ENCODE measurements at regions not wholly inside any gene's neighbourhood (a gene's known extent, or its start where the extent isn't known, plus 50 kb on each side); places are given as distances from the start of the nearest gene placed in this dataset.

GRCh38 chr16:80148826-80149225 lies 392.0 kb upstream of the DYNLRB2 start:
- TF ChIP-seq, protein P1, sequence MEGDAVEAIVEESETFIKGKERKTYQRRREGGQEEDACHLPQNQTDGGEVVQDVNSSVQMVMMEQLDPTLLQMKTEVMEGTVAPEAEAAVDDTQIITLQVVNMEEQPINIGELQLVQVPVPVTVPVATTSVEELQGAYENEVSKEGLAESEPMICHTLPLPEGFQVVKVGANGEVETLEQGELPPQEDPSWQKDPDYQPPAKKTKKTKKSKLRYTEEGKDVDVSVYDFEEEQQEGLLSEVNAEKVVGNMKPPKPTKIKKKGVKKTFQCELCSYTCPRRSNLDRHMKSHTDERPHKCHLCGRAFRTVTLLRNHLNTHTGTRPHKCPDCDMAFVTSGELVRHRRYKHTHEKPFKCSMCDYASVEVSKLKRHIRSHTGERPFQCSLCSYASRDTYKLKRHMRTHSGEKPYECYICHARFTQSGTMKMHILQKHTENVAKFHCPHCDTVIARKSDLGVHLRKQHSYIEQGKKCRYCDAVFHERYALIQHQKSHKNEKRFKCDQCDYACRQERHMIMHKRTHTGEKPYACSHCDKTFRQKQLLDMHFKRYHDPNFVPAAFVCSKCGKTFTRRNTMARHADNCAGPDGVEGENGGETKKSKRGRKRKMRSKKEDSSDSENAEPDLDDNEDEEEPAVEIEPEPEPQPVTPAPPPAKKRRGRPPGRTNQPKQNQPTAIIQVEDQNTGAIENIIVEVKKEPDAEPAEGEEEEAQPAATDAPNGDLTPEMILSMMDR (conservative IDR thresholded peaks at IDR 0.05) = no peak
- H4K20me1 ChIP-seq (ENCODE audit: control insufficient read depth, insufficient read depth, insufficient read length) = no peaks in the 10 kb centered on the region
- no peak overlapping the region for H2BK20ac ChIP-seq (ENCODE audit: low read depth, low read length, poor library complexity, severe bottlenecking)
- H2BK15ac ChIP-seq (ENCODE audit: low read depth, low read length) = no peak overlapping the region
- Mint-ChIP-seq H3K4me3 (no peak overlapping the region), H3K27ac (no peak overlapping the region), H3K36me3 (ENCODE audit: insufficient read depth in 1 of 3, low read depth in 3 of 3) (no peaks in the 10 kb centered on the region; a peak in 1 of 7 replicates), H3K27me3 (ENCODE audit: low read depth) (peaks cover 2% of the 10 kb centered on the region; the same call in 1 of the 2 replicates), H3K9me3 (no peaks in the 10 kb centered on the region), H3K4me1 (peaks cover 0 to 4% of the 10 kb centered on the region in 2 experiments; a peak in 1 of 4 replicates)
- H3K9ac ChIP-seq (ENCODE audit: extremely low read depth, insufficient read length, low read length) = no peak overlapping the region
- no peak overlapping the region for H3K27ac ChIP-seq (ENCODE audit: insufficient read length, low read depth, low read length)
- H3K9me3 ChIP-seq (ENCODE audit: control insufficient read depth, low read depth, low read length) = no peaks in the 10 kb centered on the region
- H2BK5ac ChIP-seq (ENCODE audit: insufficient read length, low read length) = no peak overlapping the region
- H3K4me1 ChIP-seq (ENCODE audit: insufficient read depth, low read length) = no peaks in the 10 kb centered on the region; the same call in 1 of the 2 replicates
- H4K5ac ChIP-seq (ENCODE audit: insufficient read length, low read depth, low read length) = no peak overlapping the region
- H3K79me2 ChIP-seq (ENCODE audit: insufficient read depth, low read length) = no peaks in the 10 kb centered on the region
- no peak overlapping the region for H2AFZ ChIP-seq (ENCODE audit: low read length)
- no peak overlapping the region for H4K91ac ChIP-seq (ENCODE audit: insufficient read length, low read depth, low read length)
- H2BK12ac ChIP-seq (ENCODE audit: insufficient read length, low read depth, low read length) = no peak overlapping the region
- H3K4me2 ChIP-seq (ENCODE audit: insufficient read depth, insufficient read length, low read length) = no peak overlapping the region
- no peaks in the 10 kb centered on the region for H3K79me1 ChIP-seq (ENCODE audit: insufficient read depth, low read depth, low read length, poor library complexity, severe bottlenecking)
- H3K23me2 ChIP-seq (ENCODE audit: insufficient read length, low read depth, low read length, poor library complexity, severe bottlenecking) = no peaks in the 10 kb centered on the region
- no peak overlapping the region for H3K18ac ChIP-seq (ENCODE audit: insufficient read length, low read depth, low read length)
- no peak for DNase-seq
- no peak overlapping the region for H4K8ac ChIP-seq (replicated peaks; ENCODE audit: insufficient read length, low read depth, low read length)
- H3T11ph ChIP-seq (ENCODE audit: low read length) = no peak overlapping the region
- no peak overlapping the region for H3K23ac ChIP-seq (ENCODE audit: insufficient read length, low read depth, low read length)
- no peak overlapping the region for H3K14ac ChIP-seq (ENCODE audit: insufficient read depth, low read length)
- WGBS (ENCODE audit: extremely low coverage, insufficient read length, low lambda C conversion rate) = no CpG with 5 or more reads among the region's 3 CpGs
- H3K56ac ChIP-seq (ENCODE audit: insufficient read length, low read depth, low read length) = no peak overlapping the region
- no peaks in the 10 kb centered on the region for H3K27me3 ChIP-seq (ENCODE audit: insufficient read depth, low read length)
- no peak overlapping the region for H3K4ac ChIP-seq (ENCODE audit: low read depth, low read length)
- no peak overlapping the region for H2BK120ac ChIP-seq (ENCODE audit: low read depth, low read length, poor library complexity, severe bottlenecking)
- H2AK5ac ChIP-seq (ENCODE audit: insufficient read length, low read length) = no peak overlapping the region

Measured in H9 (cell line).